ENCODE measurements at regions not wholly inside any gene's neighbourhood (a gene's known extent, or its start where the extent isn't known, plus 50 kb on each side); places are given as distances from the start of the nearest gene placed in this dataset.

DNA sequence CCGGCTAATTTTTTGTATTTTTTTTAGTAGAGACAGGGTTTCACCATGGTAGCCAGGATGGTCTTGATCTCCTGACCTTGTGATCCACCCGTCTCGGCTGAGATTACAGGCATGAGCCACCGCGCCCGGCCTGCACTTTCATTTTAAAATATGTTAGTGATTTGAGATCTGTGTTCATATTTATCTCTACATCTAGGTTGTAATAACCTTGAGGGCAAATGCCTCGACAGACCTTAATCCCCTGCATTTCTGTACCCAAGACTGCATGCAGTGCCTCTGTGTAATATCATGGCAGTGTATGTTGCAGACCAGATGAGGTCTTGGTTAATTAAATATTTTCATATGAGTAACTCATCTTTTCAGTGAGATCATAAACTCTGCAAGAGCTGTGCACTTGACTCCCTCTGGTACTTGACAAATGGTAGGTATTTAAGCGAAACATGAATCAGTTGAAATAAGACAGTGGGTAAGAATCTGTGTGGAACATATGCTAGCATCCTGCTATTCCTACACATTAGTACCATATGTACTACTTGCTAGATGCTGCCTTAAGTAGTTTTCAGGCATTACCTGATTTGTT lies 673.9 kb upstream of the ANKRD30A start:
- ChIA-PET CTCF (no interaction called here), POLR2A (no interaction called here)
- Histone ChIP-seq H3K9me3 (ENCODE audit: control extremely low read depth in 1 of 5, control insufficient read depth in 4 of 5, insufficient read depth in 2 of 5, low read depth in 1 of 5, low read length in 4 of 5) (no peaks in the 10 kb centered on the region), H3K36me3 (ENCODE audit: control insufficient read depth in 4 of 4, insufficient read depth in 4 of 4, low read length in 3 of 4) (no peaks in the 10 kb centered on the region), H3K27ac (ENCODE audit: insufficient read depth in 1 of 2, low read depth in 1 of 2, low read length in 2 of 2, poor library complexity in 1 of 2, severe bottlenecking in 2 of 2) (no peak overlapping the region), H3K27me3 (replicated peaks in 2 of 5; ENCODE audit: control insufficient read depth in 4 of 5, insufficient read depth in 5 of 5, low read length in 4 of 5) (no peaks in the 10 kb centered on the region), H3K4me3 (ENCODE audit: control insufficient read depth in 1 of 7, extremely low read depth in 1 of 7, insufficient read depth in 4 of 7, low read depth in 2 of 7, low read length in 6 of 7) (no peak overlapping the region), H3K4me1 (ENCODE audit: control extremely low read depth in 1 of 4, control insufficient read depth in 4 of 4, insufficient read depth in 4 of 4, low read length in 3 of 4) (no peaks in the 10 kb centered on the region)
- DNase-seq: no peak
- 100% methylated on average over 1 of the region's 8 CpGs for WGBS (ENCODE audit: insufficient coverage)

DNA sequence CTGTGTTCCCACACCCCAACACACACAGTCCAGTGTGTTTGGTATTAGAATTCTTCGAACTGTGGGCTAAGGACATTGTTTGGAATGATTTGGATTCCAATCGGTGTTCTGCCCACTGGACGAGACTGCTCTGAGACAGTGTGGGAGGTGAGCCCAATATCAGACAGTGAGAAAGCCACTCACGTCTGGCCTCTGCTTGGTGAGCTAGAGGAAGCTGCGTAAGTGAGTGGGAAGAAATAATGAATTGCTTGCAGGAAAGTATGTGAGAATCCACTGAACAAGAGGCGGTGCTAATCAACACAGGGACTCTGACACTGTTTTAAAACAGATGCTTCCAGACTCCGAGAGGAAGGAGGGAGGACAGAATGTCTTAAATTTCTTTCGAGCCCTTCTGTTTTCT lies 675.0 kb upstream of the ANKRD30A start:
- Histone ChIP-seq H3K4me1 (ENCODE audit: control extremely low read depth in 1 of 4, control insufficient read depth in 4 of 4, insufficient read depth in 4 of 4, low read length in 3 of 4) (no peaks in the 10 kb centered on the region), H3K27me3 (replicated peaks in 2 of 5; ENCODE audit: control insufficient read depth in 4 of 5, insufficient read depth in 5 of 5, low read length in 4 of 5) (no peaks in the 10 kb centered on the region), H3K36me3 (ENCODE audit: control insufficient read depth in 4 of 4, insufficient read depth in 4 of 4, low read length in 3 of 4) (no peaks in the 10 kb centered on the region), H3K27ac (ENCODE audit: insufficient read depth in 1 of 2, low read depth in 1 of 2, low read length in 2 of 2, poor library complexity in 1 of 2, severe bottlenecking in 2 of 2) (no peak overlapping the region), H3K9me3 (ENCODE audit: control extremely low read depth in 1 of 5, control insufficient read depth in 4 of 5, insufficient read depth in 2 of 5, low read depth in 1 of 5, low read length in 4 of 5) (no peaks in the 10 kb centered on the region), H3K4me3 (ENCODE audit: control insufficient read depth in 1 of 7, extremely low read depth in 1 of 7, insufficient read depth in 4 of 7, low read depth in 2 of 7, low read length in 6 of 7) (no peak overlapping the region)
- no peak for DNase-seq
- CTCF ChIA-PET: no interaction called here
- POLR2A ChIA-PET: no interaction called here
- WGBS (ENCODE audit: insufficient coverage): 95% methylated on average over 6 of the region's 8 CpGs

DNA sequence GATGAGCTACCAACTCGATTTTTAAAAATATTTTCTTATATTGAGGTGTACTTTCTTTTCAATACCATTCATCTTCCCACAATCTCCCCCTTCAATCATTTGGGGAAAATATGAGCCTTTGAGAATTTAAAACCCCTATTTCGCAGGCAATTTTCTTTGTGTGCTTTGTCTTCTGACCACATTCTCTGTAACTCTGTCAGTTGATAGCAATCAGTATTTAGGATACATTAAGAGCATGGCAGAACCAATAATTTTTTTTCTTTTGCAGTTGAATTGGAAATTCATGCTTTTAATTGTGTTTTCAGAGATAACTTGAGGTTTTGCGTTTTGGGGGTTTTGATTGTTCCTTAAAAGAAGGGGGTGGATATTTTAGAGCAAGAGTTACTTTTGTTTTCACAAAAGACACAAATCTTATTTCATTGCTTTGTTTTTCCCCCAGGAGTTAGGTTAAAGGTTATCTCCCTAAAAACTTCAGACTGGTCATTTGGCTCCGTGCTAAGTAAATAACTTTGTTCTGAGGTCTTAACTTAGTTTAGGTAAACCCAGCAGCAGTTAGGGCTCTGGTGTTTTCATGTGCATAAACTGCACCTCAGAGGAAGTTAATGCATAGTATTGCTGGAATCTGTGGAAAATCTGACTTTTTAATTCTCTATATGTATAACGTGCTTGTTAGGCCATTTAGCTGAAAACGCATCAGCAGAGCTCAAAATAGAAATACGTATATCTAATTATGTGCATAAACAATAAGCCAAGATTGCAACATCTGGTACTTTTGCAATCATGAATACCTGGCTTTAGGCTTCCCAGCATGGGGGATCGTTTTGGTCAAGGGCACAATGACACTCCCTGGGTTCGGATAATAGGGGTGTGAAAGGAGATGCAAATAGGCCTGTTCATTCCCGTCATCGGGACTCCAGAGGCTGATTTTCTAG lies 676.4 kb upstream of the ANKRD30A start:
- Histone ChIP-seq H3K4me1 (ENCODE audit: control extremely low read depth in 1 of 4, control insufficient read depth in 4 of 4, insufficient read depth in 4 of 4, low read length in 3 of 4) (no peaks in the 10 kb centered on the region), H3K4me3 (ENCODE audit: control insufficient read depth in 1 of 7, extremely low read depth in 1 of 7, insufficient read depth in 4 of 7, low read depth in 2 of 7, low read length in 6 of 7) (no peak overlapping the region), H3K36me3 (ENCODE audit: control insufficient read depth in 4 of 4, insufficient read depth in 4 of 4, low read length in 3 of 4) (no peaks in the 10 kb centered on the region), H3K27me3 (replicated peaks in 2 of 5; ENCODE audit: control insufficient read depth in 4 of 5, insufficient read depth in 5 of 5, low read length in 4 of 5) (no peaks in the 10 kb centered on the region), H3K9me3 (ENCODE audit: control extremely low read depth in 1 of 5, control insufficient read depth in 4 of 5, insufficient read depth in 2 of 5, low read depth in 1 of 5, low read length in 4 of 5) (no peaks in the 10 kb centered on the region), H3K27ac (ENCODE audit: insufficient read depth in 1 of 2, low read depth in 1 of 2, low read length in 2 of 2, poor library complexity in 1 of 2, severe bottlenecking in 2 of 2) (no peak overlapping the region)
- POLR2A ChIA-PET: no interaction called here
- CTCF ChIA-PET: no interaction called here
- DNase-seq: no peak
- 79% methylated on average over 3 of the region's 11 CpGs for WGBS (ENCODE audit: insufficient coverage)

DNA sequence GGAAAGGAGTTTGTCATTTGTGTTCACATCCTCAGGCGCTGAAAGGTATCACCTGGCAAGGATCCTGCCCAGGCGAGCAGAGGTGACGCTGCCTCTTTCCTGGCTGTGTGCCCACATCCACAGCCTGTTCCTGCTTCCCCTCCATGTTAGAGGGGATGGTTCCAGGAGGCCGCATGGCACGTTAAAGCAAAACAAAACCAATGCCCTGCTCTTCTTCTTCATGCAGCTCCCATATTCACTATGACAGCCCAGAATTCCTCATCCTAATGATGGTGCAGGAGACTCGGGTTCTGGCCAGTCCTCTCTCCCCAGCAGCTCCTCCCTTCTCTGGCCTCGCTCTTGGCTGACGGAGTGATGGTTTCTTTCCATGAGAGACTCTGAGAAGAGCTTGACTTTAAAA lies 678.5 kb upstream of the ANKRD30A start:
- ChIA-PET CTCF (no interaction called here), POLR2A (no interaction called here)
- Histone ChIP-seq H3K27ac (ENCODE audit: insufficient read depth in 1 of 2, low read depth in 1 of 2, low read length in 2 of 2, poor library complexity in 1 of 2, severe bottlenecking in 2 of 2) (no peak overlapping the region), H3K36me3 (ENCODE audit: control insufficient read depth in 4 of 4, insufficient read depth in 4 of 4, low read length in 3 of 4) (no peaks in the 10 kb centered on the region), H3K4me3 (ENCODE audit: control insufficient read depth in 1 of 7, extremely low read depth in 1 of 7, insufficient read depth in 4 of 7, low read depth in 2 of 7, low read length in 6 of 7) (no peak overlapping the region), H3K4me1 (ENCODE audit: control extremely low read depth in 1 of 4, control insufficient read depth in 4 of 4, insufficient read depth in 4 of 4, low read length in 3 of 4) (no peaks in the 10 kb centered on the region), H3K9me3 (ENCODE audit: control extremely low read depth in 1 of 5, control insufficient read depth in 4 of 5, insufficient read depth in 2 of 5, low read depth in 1 of 5, low read length in 4 of 5) (no peaks in the 10 kb centered on the region), H3K27me3 (replicated peaks in 2 of 5; ENCODE audit: control insufficient read depth in 4 of 5, insufficient read depth in 5 of 5, low read length in 4 of 5) (no peaks in the 10 kb centered on the region)
- WGBS (ENCODE audit: insufficient coverage): 82% methylated on average over 5 of the region's 8 CpGs
- no peak for DNase-seq

DNA sequence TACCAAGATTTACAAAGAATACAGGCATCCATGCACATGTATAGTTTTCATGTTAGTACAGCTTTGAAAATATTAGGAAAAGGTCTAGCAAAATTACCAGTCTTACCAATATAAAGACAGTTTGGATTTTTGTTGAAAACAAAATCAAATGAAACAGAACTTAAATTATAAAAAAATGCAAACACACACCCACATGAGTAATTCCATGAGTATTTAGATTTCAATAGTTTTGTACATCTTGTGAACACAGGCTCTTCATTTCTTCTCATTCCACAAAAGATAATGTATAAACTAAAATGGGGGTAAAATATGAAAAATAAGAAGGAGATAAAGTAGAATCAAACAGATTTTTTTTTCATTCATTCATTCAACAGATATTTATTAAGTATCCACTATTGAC lies 682.2 kb upstream of the ANKRD30A start:
- DNase-seq: no peak
- ChIA-PET POLR2A (no interaction called here), CTCF (no interaction called here)
- no peaks in the 10 kb centered on the region for H3K36me3 ChIP-seq (ENCODE audit: control insufficient read depth in 4 of 4, insufficient read depth in 4 of 4, low read length in 3 of 4)
- no peak overlapping the region for H3K27ac ChIP-seq (ENCODE audit: insufficient read depth in 1 of 2, low read depth in 1 of 2, low read length in 2 of 2, poor library complexity in 1 of 2, severe bottlenecking in 2 of 2)
- no peaks in the 10 kb centered on the region for H3K9me3 ChIP-seq (ENCODE audit: control extremely low read depth in 1 of 5, control insufficient read depth in 4 of 5, insufficient read depth in 2 of 5, low read depth in 1 of 5, low read length in 4 of 5)
- no peaks in the 10 kb centered on the region for H3K27me3 ChIP-seq (replicated peaks in 2 of 5; ENCODE audit: control insufficient read depth in 4 of 5, insufficient read depth in 5 of 5, low read length in 4 of 5)
- H3K4me3 ChIP-seq (ENCODE audit: control insufficient read depth in 1 of 7, extremely low read depth in 1 of 7, insufficient read depth in 4 of 7, low read depth in 2 of 7, low read length in 6 of 7): no peak overlapping the region
- H3K4me1 ChIP-seq (ENCODE audit: control extremely low read depth in 1 of 4, control insufficient read depth in 4 of 4, insufficient read depth in 4 of 4, low read length in 3 of 4): no peaks in the 10 kb centered on the region

GRCh38 chr10:36441557-36441956 lies 683.8 kb upstream of the ANKRD30A start:
- no peaks in the 10 kb centered on the region for H3K27me3 ChIP-seq (replicated peaks in 2 of 5; ENCODE audit: control insufficient read depth in 4 of 5, insufficient read depth in 5 of 5, low read length in 4 of 5)
- 90% methylated on average over 7 of the region's 7 CpGs for WGBS (ENCODE audit: insufficient coverage)
- no peaks in the 10 kb centered on the region for H3K36me3 ChIP-seq (ENCODE audit: control insufficient read depth in 4 of 4, insufficient read depth in 4 of 4, low read length in 3 of 4)
- no peaks in the 10 kb centered on the region for H3K9me3 ChIP-seq (ENCODE audit: control extremely low read depth in 1 of 5, control insufficient read depth in 4 of 5, insufficient read depth in 2 of 5, low read depth in 1 of 5, low read length in 4 of 5)
- ChIA-PET POLR2A (no interaction called here), CTCF (no interaction called here)
- no peak overlapping the region for H3K27ac ChIP-seq (ENCODE audit: insufficient read depth in 1 of 2, low read depth in 1 of 2, low read length in 2 of 2, poor library complexity in 1 of 2, severe bottlenecking in 2 of 2)
- no peak for DNase-seq
- H3K4me1 ChIP-seq (ENCODE audit: control extremely low read depth in 1 of 4, control insufficient read depth in 4 of 4, insufficient read depth in 4 of 4, low read length in 3 of 4): no peaks in the 10 kb centered on the region
- H3K4me3 ChIP-seq (ENCODE audit: control insufficient read depth in 1 of 7, extremely low read depth in 1 of 7, insufficient read depth in 4 of 7, low read depth in 2 of 7, low read length in 6 of 7): no peak overlapping the region

- H3K27ac ChIP-seq (ENCODE audit: insufficient read depth in 1 of 2, low read depth in 1 of 2, low read length in 2 of 2, poor library complexity in 1 of 2, severe bottlenecking in 2 of 2): no peak overlapping the region
- H3K4me3 ChIP-seq (ENCODE audit: control insufficient read depth in 1 of 7, extremely low read depth in 1 of 7, insufficient read depth in 4 of 7, low read depth in 2 of 7, low read length in 6 of 7): no peak overlapping the region
- no peak for DNase-seq
- 100% methylated on average over 1 of the region's 1 CpG for WGBS (ENCODE audit: insufficient coverage)
- H3K9me3 ChIP-seq (ENCODE audit: control extremely low read depth in 1 of 5, control insufficient read depth in 4 of 5, insufficient read depth in 2 of 5, low read depth in 1 of 5, low read length in 4 of 5): no peaks in the 10 kb centered on the region
- H3K27me3 ChIP-seq (replicated peaks in 2 of 5; ENCODE audit: control insufficient read depth in 4 of 5, insufficient read depth in 5 of 5, low read length in 4 of 5): no peaks in the 10 kb centered on the region
- H3K36me3 ChIP-seq (ENCODE audit: control insufficient read depth in 4 of 4, insufficient read depth in 4 of 4, low read length in 3 of 4): no peaks in the 10 kb centered on the region
- ChIA-PET CTCF (no interaction called here), POLR2A (no interaction called here)
- no peaks in the 10 kb centered on the region for H3K4me1 ChIP-seq (ENCODE audit: control extremely low read depth in 1 of 4, control insufficient read depth in 4 of 4, insufficient read depth in 4 of 4, low read length in 3 of 4)
Measured at GRCh38 chr10:36440539-36440938, 684.9 kb upstream of the ANKRD30A start.
